CD4-positive, alpha-beta T cell (primary cell): ENCODE measurements at regions not wholly inside any gene's neighbourhood (a gene's known extent, or its start where the extent isn't known, plus 50 kb on each side); places are given as distances from the start of the nearest gene placed in this dataset.
"Not testable (repeated sequence)": the region's sequence is repeated elsewhere in the genome, so short reads cannot be mapped to it uniquely, and the experiment has no call there.

ENCODE experiments used
- ATAC-seq: fragments of 200-7000 bp; cut with Tn5 transposase; one replicate; pipeline ENCODE4 v1.10.0; 2022; ENCODE audit warnings: mild to moderate bottlenecking; ENCODE audit not compliant: poor library complexity
- CTCF ChIA-PET: fragments of 350-600 bp; sonication (Branson Sonifier 250); formaldehyde crosslinking; loops from one replicate; lab custom pipeline; 2021; ENCODE audit warnings: antibody characterized with exemption, inconsistent platforms; lab: Charles Lee
- POLR2A ChIA-PET: fragments of 350-600 bp; sonication (Branson Sonifier 250); formaldehyde crosslinking; loops from one replicate; lab custom pipeline; 2021; ENCODE audit warnings: antibody characterized with exemption, inconsistent platforms; lab: Charles Lee
- DNase-seq, 14 experiments: peaks; one replicate each; pipeline ENCODE4 v3.0.0-alpha.2; 2013 to 2020; ENCODE audit warnings: mixed read lengths in 2 of 14
- H3K27ac ChIP-seq, 2 donors: one replicate each; pipeline versions ENCODE4 v1.5.1 to v1.7.0; 2013; ENCODE audit warnings: low read length in 2 of 2, low read depth in 1 of 2, mild to moderate bottlenecking in 1 of 2
- H3K27me3 ChIP-seq, 2 experiments: 1 replicate in 1 of 2; 2 replicates in 1 of 2; pipeline versions ENCODE4 v1.6.1 to v1.7.0; 2013; ENCODE audit warnings: low read length in 2 of 2, control low read depth in 1 of 2, mild to moderate bottlenecking in 1 of 2, moderate library complexity in 1 of 2; ENCODE audit not compliant: insufficient read depth in 2 of 2, control insufficient read depth in 1 of 2
- H3K36me3 ChIP-seq: one replicate; pipeline ENCODE4 v1.6.1; 2013; ENCODE audit warnings: low read length, control low read depth; ENCODE audit not compliant: insufficient read depth
- H3K4me1 ChIP-seq: one replicate; pipeline ENCODE4 v1.6.1; 2013; ENCODE audit warnings: low read length, control low read depth; ENCODE audit not compliant: insufficient read depth
- H3K4me3 ChIP-seq: one replicate; pipeline ENCODE4 v1.5.1; 2013; ENCODE audit warnings: mild to moderate bottlenecking, low read length, moderate library complexity
- H3K9me3 ChIP-seq, 2 experiments: 1 replicate in 1 of 2; 2 replicates in 1 of 2; pipeline versions ENCODE4 v1.6.1 to v1.7.0; 2013; ENCODE audit warnings: low read length in 2 of 2, mild to moderate bottlenecking in 2 of 2, control low read depth in 1 of 2, moderate library complexity in 1 of 2; ENCODE audit not compliant: control insufficient read depth in 1 of 2, insufficient read depth in 1 of 2
- H3K27ac Mint-ChIP-seq: one replicate; pipeline ENCODE4 v1.8.0; 2020; ENCODE audit warnings: mixed read lengths
- H3K27me3 Mint-ChIP-seq: one replicate; pipeline ENCODE4 v1.8.0; 2021; ENCODE audit warnings: mixed read lengths
- H3K36me3 Mint-ChIP-seq: one replicate; pipeline ENCODE4 v1.8.0; 2021; ENCODE audit warnings: low read depth, mixed read lengths
- H3K4me1 Mint-ChIP-seq: one replicate; pipeline ENCODE4 v1.8.0; 2021; ENCODE audit warnings: low read depth, mixed read lengths
- H3K4me3 Mint-ChIP-seq: one replicate; pipeline ENCODE4 v1.8.0; 2020; ENCODE audit warnings: mild to moderate bottlenecking, mixed read lengths
- H3K9me3 Mint-ChIP-seq: one replicate; pipeline ENCODE4 v1.8.0; 2020; ENCODE audit warnings: mixed read lengths
- intact Hi-C, 2 experiments: fragments of 100-400 bp; cut with DNase I in 1 of 2; cut with micrococcal nuclease in 1 of 2; formaldehyde crosslinking; loops; one replicate each; pipeline versions ENCODE4 v1.15.1 to v1.9.0; 2023 to 2025; cut with DNase I, micrococcal nuclease

DNA sequence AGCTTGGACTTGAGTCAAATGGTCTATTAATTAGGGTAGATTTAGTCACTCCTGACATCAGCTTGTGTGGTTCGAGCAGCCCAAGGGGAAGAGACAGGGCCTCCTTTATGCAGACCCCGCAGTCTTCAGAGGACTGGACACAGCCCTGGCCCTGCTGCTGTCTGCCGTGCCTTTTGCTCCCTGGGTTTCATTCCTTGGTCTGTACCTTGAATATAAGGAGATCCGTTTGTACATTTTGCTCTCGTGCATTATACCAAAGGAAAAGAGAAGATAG lies 119.4 kb upstream of the FAM20C start:
- H3K4me3 Mint-ChIP-seq, CTCF ChIA-PET, DNase-seq, H3K36me3 Mint-ChIP-seq, H3K27me3 ChIP-seq, intact Hi-C loops, POLR2A ChIA-PET, H3K9me3 Mint-ChIP-seq, H3K9me3 ChIP-seq, ATAC-seq, H3K27ac Mint-ChIP-seq, H3K4me1 ChIP-seq, H3K27ac ChIP-seq, H3K36me3 ChIP-seq, H3K4me1 Mint-ChIP-seq, H3K4me3 ChIP-seq, H3K27me3 Mint-ChIP-seq: not testable (repeated sequence)

DNA sequence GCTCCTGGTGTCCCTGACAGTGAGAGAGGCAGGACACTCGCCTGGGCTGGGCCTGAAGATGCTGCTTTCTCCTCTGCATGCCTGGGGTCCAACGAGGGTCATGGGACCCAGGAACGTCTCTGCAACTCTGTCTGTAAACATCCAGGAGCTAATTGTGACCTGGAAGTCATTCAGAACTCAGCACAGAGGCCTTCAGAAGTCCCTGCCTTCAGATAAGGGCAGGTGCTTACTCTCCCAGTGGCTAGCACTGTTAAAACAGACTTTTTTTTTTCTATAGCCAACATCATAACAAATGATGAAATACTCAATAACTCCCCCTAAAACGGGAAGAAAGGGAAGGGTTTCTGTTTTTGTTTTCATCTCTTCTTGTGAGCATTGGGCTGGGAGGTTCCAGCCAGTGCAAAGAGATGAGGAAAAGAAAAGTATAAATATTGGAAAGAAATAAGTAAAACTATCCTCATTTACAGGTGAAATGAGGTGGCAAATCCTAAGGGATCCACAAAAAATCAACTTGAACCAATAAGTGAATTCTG lies 118.3 kb upstream of the FAM20C start:
- ATAC-seq, H3K9me3 Mint-ChIP-seq, POLR2A ChIA-PET: not testable (repeated sequence)

GRCh38 chr7:75511-75910 lies 116.9 kb upstream of the FAM20C start:
- H3K27me3 Mint-ChIP-seq, POLR2A ChIA-PET, H3K4me3 ChIP-seq, DNase-seq, H3K36me3 ChIP-seq, intact Hi-C loops, H3K27ac ChIP-seq, H3K4me1 Mint-ChIP-seq, H3K4me3 Mint-ChIP-seq, H3K9me3 Mint-ChIP-seq, CTCF ChIA-PET, H3K27ac Mint-ChIP-seq, H3K27me3 ChIP-seq, H3K9me3 ChIP-seq, H3K4me1 ChIP-seq, ATAC-seq, H3K36me3 Mint-ChIP-seq: not testable (repeated sequence)

More for the DNA sequence above, 118.3 kb upstream of the FAM20C start:
- H3K4me3 ChIP-seq, H3K4me1 ChIP-seq, CTCF ChIA-PET, H3K9me3 ChIP-seq, H3K27ac ChIP-seq, H3K36me3 ChIP-seq, H3K27me3 ChIP-seq, H3K27me3 Mint-ChIP-seq, H3K4me1 Mint-ChIP-seq, H3K4me3 Mint-ChIP-seq, H3K36me3 Mint-ChIP-seq, DNase-seq, intact Hi-C loops, H3K27ac Mint-ChIP-seq: not testable (repeated sequence)

DNA sequence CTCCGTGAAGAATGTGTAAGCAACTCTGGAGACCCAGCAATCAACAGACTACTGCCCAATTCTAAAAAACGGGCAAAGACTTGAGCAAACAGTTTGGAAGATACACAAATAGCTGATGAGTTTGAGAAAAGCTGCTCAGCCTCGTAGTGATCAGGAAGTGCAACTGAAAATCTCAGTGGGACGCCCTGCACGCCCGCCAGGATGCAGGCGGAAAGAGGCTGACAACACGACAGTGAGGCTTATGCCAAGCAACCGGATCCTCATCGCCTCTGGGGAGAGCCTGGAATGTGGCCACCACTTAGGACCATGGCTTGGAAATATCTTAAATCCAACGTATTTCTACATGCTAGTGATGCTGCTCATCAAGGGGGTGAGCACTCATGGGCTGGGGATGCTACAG lies 116.2 kb upstream of the FAM20C start:
- H3K27ac Mint-ChIP-seq, H3K4me3 Mint-ChIP-seq, H3K27me3 ChIP-seq, CTCF ChIA-PET, H3K36me3 ChIP-seq, ATAC-seq, H3K9me3 ChIP-seq, DNase-seq, intact Hi-C loops, POLR2A ChIA-PET, H3K27ac ChIP-seq, H3K4me3 ChIP-seq, H3K4me1 Mint-ChIP-seq, H3K36me3 Mint-ChIP-seq, H3K27me3 Mint-ChIP-seq, H3K9me3 Mint-ChIP-seq, H3K4me1 ChIP-seq: not testable (repeated sequence)

GRCh38 chr7:76829-77395 lies 115.5 kb upstream of the FAM20C start:
- H3K36me3 ChIP-seq, POLR2A ChIA-PET, H3K4me1 Mint-ChIP-seq, ATAC-seq, H3K4me3 ChIP-seq, H3K9me3 Mint-ChIP-seq, H3K9me3 ChIP-seq, H3K27me3 Mint-ChIP-seq, DNase-seq, H3K36me3 Mint-ChIP-seq, H3K4me3 Mint-ChIP-seq, intact Hi-C loops, H3K4me1 ChIP-seq, CTCF ChIA-PET, H3K27ac ChIP-seq, H3K27ac Mint-ChIP-seq, H3K27me3 ChIP-seq: not testable (repeated sequence)

DNA sequence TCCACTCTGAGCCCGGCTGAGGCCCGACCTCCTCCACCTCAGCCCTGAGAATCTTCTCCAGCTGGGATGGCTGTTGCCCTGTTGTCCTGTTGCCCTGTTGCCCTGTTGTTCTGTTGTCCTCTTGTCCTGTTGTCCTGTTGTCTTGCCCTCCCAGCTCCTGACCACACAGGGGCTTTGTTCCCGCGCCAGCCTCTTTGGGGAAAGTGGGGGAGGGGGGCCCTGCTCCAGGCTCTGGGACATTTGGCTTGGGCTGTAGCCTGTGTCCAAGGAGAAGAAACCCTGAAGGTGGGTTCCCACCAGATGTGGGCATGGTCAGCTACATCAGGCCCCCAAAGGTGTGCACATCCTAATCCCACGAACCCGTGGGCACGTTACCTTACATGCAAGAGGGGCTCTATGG lies 113.5 kb upstream of the FAM20C start:
- H3K27ac ChIP-seq, ATAC-seq, H3K27me3 ChIP-seq, H3K4me1 Mint-ChIP-seq, H3K36me3 Mint-ChIP-seq, H3K27ac Mint-ChIP-seq, H3K4me1 ChIP-seq, CTCF ChIA-PET, intact Hi-C loops, H3K4me3 ChIP-seq, H3K9me3 Mint-ChIP-seq, H3K4me3 Mint-ChIP-seq, H3K9me3 ChIP-seq, H3K27me3 Mint-ChIP-seq, DNase-seq, POLR2A ChIA-PET, H3K36me3 ChIP-seq: not testable (repeated sequence)

DNA sequence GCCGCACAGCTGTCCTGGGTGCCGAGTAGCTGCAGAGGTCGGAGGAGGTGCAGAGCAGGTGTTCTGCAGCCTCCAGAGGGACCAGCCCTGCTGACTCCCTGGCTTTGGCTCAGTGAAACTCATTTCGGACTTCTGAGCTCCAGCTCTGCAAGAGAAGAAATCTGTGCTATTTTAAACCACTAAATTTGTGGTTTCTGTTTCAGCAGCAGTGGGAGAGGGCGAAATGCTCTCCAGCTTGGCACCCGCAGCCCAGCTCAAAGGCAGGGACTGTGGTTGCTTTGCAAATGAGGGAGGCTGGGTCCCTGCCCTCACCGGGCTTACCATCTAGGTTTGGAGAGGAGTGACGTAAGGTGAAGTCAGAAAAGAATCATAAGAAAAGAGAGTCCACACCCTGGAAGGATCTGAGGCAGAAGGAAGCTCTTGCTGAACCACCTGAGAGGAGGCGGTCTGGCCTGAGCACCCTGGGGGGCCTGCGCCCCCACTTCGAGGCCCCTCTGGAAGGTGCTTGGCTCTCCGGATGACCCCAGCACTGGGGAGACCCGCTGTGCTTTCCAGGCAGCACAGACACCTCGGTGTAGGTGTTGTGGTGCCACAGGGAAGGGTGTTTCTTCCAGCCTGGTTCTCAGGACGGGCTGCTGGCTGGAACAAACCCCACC lies 112.8 kb upstream of the FAM20C start:
- H3K27me3 ChIP-seq, H3K4me1 Mint-ChIP-seq, H3K9me3 Mint-ChIP-seq, ATAC-seq, H3K4me3 ChIP-seq, H3K27ac ChIP-seq, DNase-seq, H3K4me1 ChIP-seq, H3K36me3 Mint-ChIP-seq, H3K9me3 ChIP-seq, intact Hi-C loops, H3K36me3 ChIP-seq, H3K4me3 Mint-ChIP-seq, H3K27ac Mint-ChIP-seq, POLR2A ChIA-PET, H3K27me3 Mint-ChIP-seq, CTCF ChIA-PET: not testable (repeated sequence)
